ENCODE measurements at regions not wholly inside any gene's neighbourhood (a gene's known extent, or its start where the extent isn't known, plus 50 kb on each side); places are given as distances from the start of the nearest gene placed in this dataset.

DNA sequence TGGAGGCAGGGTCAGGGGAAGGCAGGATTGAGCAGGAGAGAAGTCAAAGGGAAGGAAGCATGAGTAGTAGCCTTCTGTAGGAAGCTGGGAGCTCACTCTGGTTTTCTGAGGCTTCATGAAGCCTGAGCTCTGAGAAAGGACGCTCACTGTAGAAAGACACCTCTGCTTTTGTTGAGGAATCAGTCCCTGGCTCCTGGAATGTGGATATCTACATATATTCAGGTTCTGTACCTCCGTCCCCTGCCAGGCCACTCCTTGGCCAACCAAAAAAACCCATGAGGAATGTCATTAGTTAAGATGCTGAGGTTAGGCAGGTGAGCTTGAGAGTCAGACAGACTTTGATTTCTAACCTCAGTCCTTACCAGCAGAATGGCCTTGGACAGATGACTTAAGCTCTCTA is 283.5 kb upstream of the HABP2 start:
- Histone ChIP-seq H3K4me1 (peaks cover 0 to 13% (median 2%) of the 10 kb centered on the region in 4 donors), H3K27me3 (no peaks in the 10 kb centered on the region), H3K36me3 (no peaks in the 10 kb centered on the region), H3K9me3 (no peaks in the 10 kb centered on the region), H3K27ac (no peak overlapping the region), H3K4me3 (no peak overlapping the region)
- intact Hi-C loops (cut with DNase I; ENCODE audit: low total_unique reads) = no loop called here
- TF ChIP-seq CTCF (IDR thresholded peaks at IDR 0.05) (no peak), POLR2A (IDR thresholded peaks at IDR 0.05) (no peak), EP300 (IDR thresholded peaks at IDR 0.05; ENCODE audit: low read depth) (no peak), POLR2AphosphoS5 (IDR thresholded peaks at IDR 0.05) (no peak)
- DNase-seq = no peak
- in situ Hi-C loops (cut with MboI; ENCODE audit: low pct_ligation_motif_present in 1 of 4, low pct_unique_long_range_greater_than_20kb in 1 of 4, low sequenced_read_pairs in 3 of 4) = no loop called here
- WGBS, 2 donors (ENCODE audit: low coverage in 1 of 2) = 76 to 79% methylated on average over 2 of the region's 2 CpGs

DNA sequence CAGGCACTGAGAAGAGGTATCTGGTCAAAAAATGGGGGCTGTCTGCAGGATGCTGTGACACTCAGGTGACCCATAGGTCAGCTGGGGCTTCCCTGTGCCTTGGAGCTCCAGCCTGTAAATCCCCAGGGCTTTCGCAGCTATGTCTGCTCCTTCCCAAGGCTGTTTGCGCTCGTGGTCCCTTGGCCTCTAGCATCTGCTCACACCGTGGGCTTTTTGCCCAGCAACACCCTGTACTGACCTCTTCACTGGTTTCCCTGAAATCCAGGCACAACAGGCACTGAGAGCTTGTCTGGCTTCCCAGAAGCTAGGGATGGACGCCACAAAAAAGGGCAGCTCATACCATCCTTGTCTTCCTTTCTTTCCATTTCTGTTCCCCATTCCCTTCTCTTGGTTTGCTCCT is 280.3 kb upstream of the HABP2 start:
- Histone ChIP-seq H3K27me3 (no peaks in the 10 kb centered on the region), H3K4me1 (peaks cover 0 to 13% (median 2%) of the 10 kb centered on the region in 4 donors), H3K36me3 (no peaks in the 10 kb centered on the region), H3K27ac (peak overlapping the region in 1 of 4 donors; percentile 55), H3K9me3 (no peaks in the 10 kb centered on the region), H3K4me3 (no peak overlapping the region)
- no peak for TF ChIP-seq POLR2A (IDR thresholded peaks at IDR 0.05)
- no peak for TF ChIP-seq EP300 (IDR thresholded peaks at IDR 0.05; ENCODE audit: low read depth)
- TF ChIP-seq POLR2AphosphoS5 (IDR thresholded peaks at IDR 0.05) = no peak
- TF ChIP-seq CTCF (IDR thresholded peaks at IDR 0.05) = no peak
- 60 to 75% methylated on average over 1 to 5 of the region's 5 CpGs for WGBS, 2 donors (ENCODE audit: low coverage in 1 of 2)
- in situ Hi-C loops (cut with MboI; ENCODE audit: low pct_ligation_motif_present in 1 of 4, low pct_unique_long_range_greater_than_20kb in 1 of 4, low sequenced_read_pairs in 3 of 4) (no loop called here), intact Hi-C loops (cut with DNase I; ENCODE audit: low total_unique reads) (no loop called here)
- no peak for DNase-seq

DNA sequence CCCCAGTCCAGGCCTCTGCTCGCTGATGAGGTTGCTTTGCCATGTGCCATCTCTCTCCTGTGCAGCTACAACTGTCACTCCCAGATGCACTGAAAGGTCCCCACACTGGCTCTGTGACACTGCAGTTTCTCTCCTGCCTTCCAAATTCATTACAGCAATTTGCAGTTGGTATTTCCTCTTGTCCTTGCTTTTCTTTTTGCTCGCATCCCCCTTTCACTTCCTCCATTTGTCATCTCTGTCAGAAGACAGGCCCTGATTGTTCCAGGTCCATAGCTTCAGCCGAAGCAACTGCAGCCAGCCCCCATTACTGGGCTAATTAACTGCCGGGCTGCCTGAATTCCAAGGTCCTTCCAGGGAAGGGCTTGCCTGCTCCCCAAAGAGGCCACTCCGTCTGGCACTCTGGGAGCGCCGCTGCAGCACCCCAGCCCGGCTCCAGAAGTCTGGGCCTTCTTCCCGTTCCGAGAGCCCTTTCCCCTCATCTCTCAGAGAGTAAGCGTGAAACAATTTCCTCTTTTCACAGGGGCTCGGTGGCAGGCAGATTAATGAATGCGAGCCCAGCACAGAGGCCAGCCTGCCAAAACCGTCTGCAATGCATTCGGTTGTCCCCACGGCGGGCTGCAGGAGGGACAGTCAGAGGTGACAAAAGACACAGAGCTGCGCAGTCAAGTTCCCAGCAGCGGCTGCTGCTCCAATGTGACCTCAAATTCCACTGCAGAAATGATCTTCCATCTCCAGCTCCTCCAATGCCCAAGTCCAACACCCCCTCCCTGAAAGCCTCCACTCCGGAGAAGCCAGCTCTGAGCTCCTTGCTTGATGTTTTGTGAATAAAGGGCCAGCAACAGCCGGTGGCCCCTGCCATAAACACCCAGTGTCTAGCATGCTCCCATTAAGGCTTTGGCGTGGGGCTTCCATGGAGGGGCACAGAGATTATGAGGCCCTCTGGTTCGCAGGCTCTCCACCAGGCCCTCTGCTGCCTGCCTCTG is 279.4 kb upstream of the HABP2 start:
- Histone ChIP-seq H3K4me3 (no peak overlapping the region), H3K36me3 (no peaks in the 10 kb centered on the region), H3K4me1 (peaks cover 0 to 10% (median 2%) of the 10 kb centered on the region in 4 donors), H3K27me3 (no peaks in the 10 kb centered on the region), H3K27ac (peak overlapping the region; percentile 44 to 69 (median 55)), H3K9me3 (no peaks in the 10 kb centered on the region)
- in situ Hi-C loops (cut with MboI; ENCODE audit: low pct_ligation_motif_present in 1 of 4, low pct_unique_long_range_greater_than_20kb in 1 of 4, low sequenced_read_pairs in 3 of 4) (no loop called here), intact Hi-C loops (cut with DNase I; ENCODE audit: low total_unique reads) (no loop called here)
- DNase-seq = peak; percentile 11
- WGBS, 2 donors (ENCODE audit: low coverage in 1 of 2) = 63 to 80% methylated on average over 1 to 23 of the region's 23 CpGs
- TF ChIP-seq EP300 (IDR thresholded peaks at IDR 0.05; ENCODE audit: low read depth) = no peak
- TF ChIP-seq POLR2AphosphoS5 (IDR thresholded peaks at IDR 0.05) = no peak
- TF ChIP-seq POLR2A (IDR thresholded peaks at IDR 0.05) = no peak
- no peak for TF ChIP-seq CTCF (IDR thresholded peaks at IDR 0.05)

GRCh38 chr10:113274176-113274829 is 278.6 kb upstream of the HABP2 start:
- DNase-seq = no peak
- Histone ChIP-seq H3K27ac (peak overlapping the region; percentile 44 to 69 (median 55)), H3K36me3 (no peaks in the 10 kb centered on the region), H3K27me3 (no peaks in the 10 kb centered on the region), H3K9me3 (no peaks in the 10 kb centered on the region), H3K4me3 (no peak overlapping the region), H3K4me1 (peaks cover 0 to 10% (median 2%) of the 10 kb centered on the region in 4 donors)
- TF ChIP-seq POLR2AphosphoS5 (IDR thresholded peaks at IDR 0.05) (no peak), CTCF (IDR thresholded peaks at IDR 0.05) (no peak), EP300 (IDR thresholded peaks at IDR 0.05; ENCODE audit: low read depth) (no peak), POLR2A (IDR thresholded peaks at IDR 0.05) (no peak)
- in situ Hi-C loops (cut with MboI; ENCODE audit: low pct_ligation_motif_present in 1 of 4, low pct_unique_long_range_greater_than_20kb in 1 of 4, low sequenced_read_pairs in 3 of 4) (no loop called here), intact Hi-C loops (cut with DNase I; ENCODE audit: low total_unique reads) (no loop called here)
- 71% methylated on average over 8 of the region's 8 CpGs; no CpG with 5 or more reads in 1 of the 2 donors for WGBS, 2 donors (ENCODE audit: low coverage in 1 of 2)
